ENCODE measurements at regions not wholly inside any gene's neighbourhood (a gene's known extent, or its start where the extent isn't known, plus 50 kb on each side); places are given as distances from the start of the nearest gene placed in this dataset.

DNA sequence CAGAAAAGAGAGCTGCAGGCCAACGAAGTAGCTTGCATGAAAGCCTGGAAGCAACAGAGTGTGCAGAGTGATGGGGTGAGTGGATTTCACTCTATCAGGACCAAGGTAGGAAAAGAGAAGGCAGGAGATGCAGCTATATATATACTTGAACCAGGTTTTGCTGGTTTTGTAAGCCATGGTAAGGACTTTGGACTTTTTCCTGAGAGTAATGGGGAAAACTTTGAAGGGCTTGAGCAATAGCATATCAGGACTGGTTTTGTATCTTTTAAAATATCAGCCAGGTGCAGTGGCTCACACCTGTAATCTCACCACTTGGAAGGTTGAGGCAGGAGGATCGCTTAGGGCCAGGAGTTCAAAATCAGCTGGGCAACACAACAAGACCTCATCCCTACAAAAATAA lies 120.6 kb upstream of the NRP1 start:
- TF ChIP-seq EZH2 (IDR thresholded peaks at IDR 0.05; ENCODE audit: borderline replicate concordance, low read depth, low read length, poor library complexity, severe bottlenecking) (no peak), CTCF (conservative IDR thresholded peaks at IDR 0.05; ENCODE audit: low read depth, low read length) (no peak)
- Histone ChIP-seq H3K27ac (ENCODE audit: low read depth, low read length, poor library complexity, severe bottlenecking) (no peak overlapping the region), H3K9me3 (ENCODE audit: low read depth, low read length, poor library complexity, severe bottlenecking) (no peaks in the 10 kb centered on the region), H3K4me1 (ENCODE audit: insufficient read depth, low read length, poor library complexity, severe bottlenecking) (no peaks in the 10 kb centered on the region), H3K36me3 (ENCODE audit: insufficient read depth, low read length, poor library complexity, severe bottlenecking) (no peaks in the 10 kb centered on the region), H3K27me3 (replicated peaks; ENCODE audit: insufficient read depth, low read depth, low read length, poor library complexity) (no peaks in the 10 kb centered on the region), H3K4me3 (ENCODE audit: low read depth, low read length, poor library complexity, severe bottlenecking) (no peak overlapping the region)
- CTCF ChIA-PET: no interaction called here
- POLR2A ChIA-PET (ENCODE audit: low non-redundant PET): no interaction called here
- intact Hi-C loops (cut with micrococcal nuclease; ENCODE audit: unreplicated experiment): no loop called here
- no peak for DNase-seq (ENCODE audit: low spot score)
- no TSS peak for BruUV-seq (replicated peaks)

GRCh38 chr10:33454554-33454953 lies 120.1 kb upstream of the NRP1 start:
- TF ChIP-seq CTCF (conservative IDR thresholded peaks at IDR 0.05; ENCODE audit: low read depth, low read length) (no peak), EZH2 (IDR thresholded peaks at IDR 0.05; ENCODE audit: borderline replicate concordance, low read depth, low read length, poor library complexity, severe bottlenecking) (no peak)
- H3K36me3 ChIP-seq (ENCODE audit: insufficient read depth, low read length, poor library complexity, severe bottlenecking): no peaks in the 10 kb centered on the region
- H3K4me1 ChIP-seq (ENCODE audit: insufficient read depth, low read length, poor library complexity, severe bottlenecking): no peaks in the 10 kb centered on the region
- DNase-seq (ENCODE audit: low spot score): no peak
- no TSS peak for BruUV-seq (replicated peaks)
- H3K9me3 ChIP-seq (ENCODE audit: low read depth, low read length, poor library complexity, severe bottlenecking): no peaks in the 10 kb centered on the region
- intact Hi-C loops (cut with micrococcal nuclease; ENCODE audit: unreplicated experiment): no loop called here
- no peaks in the 10 kb centered on the region for H3K27me3 ChIP-seq (replicated peaks; ENCODE audit: insufficient read depth, low read depth, low read length, poor library complexity)
- H3K4me3 ChIP-seq (ENCODE audit: low read depth, low read length, poor library complexity, severe bottlenecking): no peak overlapping the region
- CTCF ChIA-PET: no interaction called here
- POLR2A ChIA-PET (ENCODE audit: low non-redundant PET): no interaction called here
- H3K27ac ChIP-seq (ENCODE audit: low read depth, low read length, poor library complexity, severe bottlenecking): no peak overlapping the region

GRCh38 chr10:33453081-33454025 lies 118.9 kb upstream of the NRP1 start:
- no peak for DNase-seq (ENCODE audit: low spot score)
- TF ChIP-seq EZH2 (IDR thresholded peaks at IDR 0.05; ENCODE audit: borderline replicate concordance, low read depth, low read length, poor library complexity, severe bottlenecking): no peak
- TF ChIP-seq CTCF (conservative IDR thresholded peaks at IDR 0.05; ENCODE audit: low read depth, low read length): no peak
- POLR2A ChIA-PET (ENCODE audit: low non-redundant PET): interaction anchor here (0.6 kb wide), 1 partner anchor 333 kb away, joined by 3 read pairs; no protein-coding TSS in a partner anchor
- no peak overlapping the region for H3K27ac ChIP-seq (ENCODE audit: low read depth, low read length, poor library complexity, severe bottlenecking)
- CTCF ChIA-PET: no interaction called here
- intact Hi-C loops (cut with micrococcal nuclease; ENCODE audit: unreplicated experiment): no loop called here
- H3K4me1 ChIP-seq (ENCODE audit: insufficient read depth, low read length, poor library complexity, severe bottlenecking): no peaks in the 10 kb centered on the region
- no peaks in the 10 kb centered on the region for H3K36me3 ChIP-seq (ENCODE audit: insufficient read depth, low read length, poor library complexity, severe bottlenecking)
- no peak overlapping the region for H3K4me3 ChIP-seq (ENCODE audit: low read depth, low read length, poor library complexity, severe bottlenecking)
- H3K9me3 ChIP-seq (ENCODE audit: low read depth, low read length, poor library complexity, severe bottlenecking): no peaks in the 10 kb centered on the region
- no peaks in the 10 kb centered on the region for H3K27me3 ChIP-seq (replicated peaks; ENCODE audit: insufficient read depth, low read depth, low read length, poor library complexity)
- BruUV-seq (replicated peaks): no TSS peak
